HG03060 (cell line): ENCODE measurements at regions not wholly inside any gene's neighbourhood (a gene's known extent, or its start where the extent isn't known, plus 50 kb on each side); places are given as distances from the start of the nearest gene placed in this dataset.

ENCODE experiments used
- ATAC-seq: cut with Tn5 transposase; IDR thresholded peaks from one replicate; pipeline ENCODE4 v1.9.1; 2021; ENCODE audit warnings: low read depth, moderate number of reproducible peaks; ENCODE audit not compliant: unreplicated experiment

GRCh38 chr2:180412219-180412618, 405.1 kb upstream of the CWC22 start:
- ATAC-seq = no peak

- ATAC-seq = peak; percentile 47
These were observed 404.6 kb upstream of the CWC22 start for GRCh38 chr2:180411661-180412060.

GRCh38 chr2:180406687-180407086, 399.6 kb upstream of the CWC22 start:
- ATAC-seq = no peak

DNA sequence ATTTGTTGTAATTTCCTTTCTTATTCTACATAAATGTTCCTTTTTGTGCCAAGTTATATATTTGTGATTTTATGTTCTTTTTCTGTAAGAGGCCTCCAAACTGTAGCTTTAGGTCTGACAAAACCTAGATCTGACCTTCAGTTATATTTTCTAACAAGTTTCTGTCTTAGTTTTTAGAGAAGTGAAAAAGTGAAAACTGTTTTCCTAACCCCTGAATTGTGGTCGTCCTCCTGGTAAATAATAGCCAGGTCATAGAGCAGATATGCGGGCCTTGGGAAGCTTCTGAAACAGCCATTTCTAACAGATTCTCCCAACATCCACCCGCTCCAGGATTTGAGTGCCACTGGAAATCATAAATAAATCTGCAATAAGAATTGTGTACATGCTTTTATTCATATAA, 398.4 kb upstream of the CWC22 start:
- no peak for ATAC-seq

DNA sequence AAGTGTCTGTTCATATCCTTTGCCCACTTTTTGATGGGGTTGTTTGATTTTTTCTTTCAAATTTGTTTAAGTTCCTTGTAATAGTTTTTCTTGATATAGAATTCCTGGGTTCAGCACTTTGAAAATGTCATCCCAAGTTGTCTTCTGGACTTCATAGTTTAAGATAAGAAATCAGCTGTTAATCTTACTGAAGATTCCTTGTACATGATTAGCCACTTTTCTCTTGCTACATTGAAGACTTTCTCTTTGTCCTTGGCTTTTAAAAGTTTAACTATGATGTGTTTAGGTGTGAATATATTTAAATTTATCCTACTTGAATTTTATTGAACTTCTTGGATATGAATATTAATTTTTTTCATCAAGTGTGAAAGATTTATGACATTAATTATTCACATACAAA, 387.2 kb upstream of the CWC22 start:
- ATAC-seq = no peak

DNA sequence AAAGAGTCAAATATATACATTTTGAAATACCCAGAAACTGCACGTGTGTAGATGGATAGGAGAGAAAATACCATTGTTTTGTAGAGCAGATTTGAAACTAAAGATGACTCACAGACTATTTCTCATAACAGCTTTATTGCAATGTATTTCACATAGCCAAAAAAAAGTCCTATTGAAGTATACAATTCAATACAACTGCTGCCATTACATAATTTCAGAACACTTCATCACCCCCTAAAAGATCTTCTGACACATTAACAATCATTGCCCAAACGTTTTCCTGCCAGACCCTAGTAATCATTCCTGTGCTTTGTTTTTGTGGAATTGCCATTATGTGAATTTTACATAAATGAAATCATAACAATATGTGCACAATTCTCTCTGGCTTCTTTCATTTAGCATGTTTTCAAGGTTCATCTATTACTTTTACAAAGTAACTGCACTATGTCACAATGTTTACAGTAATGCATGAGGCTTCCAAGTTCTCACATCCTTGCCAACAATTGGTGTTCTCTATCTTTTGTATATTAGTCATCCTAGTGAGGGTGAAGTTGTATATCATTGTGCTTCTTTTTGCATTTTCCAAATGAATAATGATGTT, 378.6 kb upstream of the CWC22 start:
- ATAC-seq = no peak

DNA sequence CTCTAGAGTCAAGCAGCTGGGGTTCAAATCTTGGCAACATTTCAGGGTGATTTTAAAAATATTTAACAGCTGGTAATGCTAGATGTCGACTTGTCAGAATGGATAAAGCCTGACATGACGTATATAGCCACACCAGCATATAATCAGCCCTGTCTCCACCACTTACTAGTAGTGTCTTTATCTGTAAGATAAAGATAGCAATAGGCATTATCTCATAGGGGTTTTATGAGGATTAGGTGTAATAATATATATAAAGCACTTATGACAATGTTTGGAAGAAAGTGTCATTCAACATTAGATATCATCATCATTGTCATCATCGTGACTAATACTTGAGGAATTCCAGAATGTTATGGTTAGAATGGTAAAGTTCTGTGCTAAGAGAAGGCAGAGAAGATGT, 369.0 kb upstream of the CWC22 start:
- ATAC-seq = no peak

DNA sequence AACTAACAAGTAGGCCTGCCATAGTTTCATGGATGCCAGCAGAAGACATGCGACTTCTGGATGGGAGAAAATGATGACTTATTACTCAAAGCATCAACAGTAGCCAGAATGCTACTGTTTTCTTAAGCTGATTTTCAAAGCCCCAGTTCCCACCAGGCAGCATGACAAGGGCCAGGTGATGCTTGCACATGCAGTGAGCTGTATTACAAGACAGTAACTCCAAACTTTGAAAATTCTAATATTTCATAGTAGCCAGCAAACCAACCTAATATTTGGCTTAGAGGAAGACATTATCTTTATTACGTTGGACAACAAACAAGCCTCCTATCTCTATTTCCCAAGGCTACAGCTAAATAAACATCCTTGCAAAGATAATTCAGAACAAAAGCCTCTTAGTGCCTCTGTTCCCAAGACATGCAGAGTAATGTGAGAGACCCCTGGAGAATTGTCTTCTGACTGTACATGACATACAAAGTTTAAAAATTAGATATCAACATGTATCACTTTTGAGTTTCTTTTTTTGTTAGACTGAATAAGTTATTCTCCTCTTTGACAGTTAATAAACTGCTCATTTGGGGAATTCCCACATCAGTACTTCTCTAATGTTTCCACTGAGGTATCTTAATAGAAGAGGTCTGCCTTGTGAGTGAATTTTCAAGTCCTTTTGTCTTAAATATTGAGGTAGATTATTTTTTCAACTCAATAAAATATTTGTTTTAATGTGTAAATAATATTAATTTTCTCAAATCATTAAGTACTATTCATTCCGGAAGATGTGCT, 367.6 kb upstream of the CWC22 start:
- no peak for ATAC-seq

- ATAC-seq = no peak
These were observed 363.6 kb upstream of the CWC22 start for GRCh38 chr2:180370511-180371205.

DNA sequence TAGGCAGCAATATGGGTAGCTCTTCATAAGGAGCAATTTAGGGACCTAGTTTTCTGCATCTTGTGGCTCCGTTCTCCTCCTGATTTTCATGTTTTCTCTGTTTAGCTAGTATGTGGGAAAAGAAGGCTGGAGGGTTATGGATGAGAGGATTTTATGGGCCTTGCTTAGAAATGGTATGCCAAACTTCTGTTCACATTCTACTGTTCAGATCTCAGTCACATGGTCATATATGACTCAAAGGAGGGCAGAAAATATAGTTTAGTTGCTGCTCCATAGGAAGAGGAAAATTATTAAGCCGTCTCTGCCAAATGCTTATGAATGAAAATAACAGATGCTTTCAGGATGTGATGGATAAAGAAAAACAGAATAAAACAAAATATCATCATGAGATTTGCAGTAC, 361.8 kb upstream of the CWC22 start:
- ATAC-seq = no peak

DNA sequence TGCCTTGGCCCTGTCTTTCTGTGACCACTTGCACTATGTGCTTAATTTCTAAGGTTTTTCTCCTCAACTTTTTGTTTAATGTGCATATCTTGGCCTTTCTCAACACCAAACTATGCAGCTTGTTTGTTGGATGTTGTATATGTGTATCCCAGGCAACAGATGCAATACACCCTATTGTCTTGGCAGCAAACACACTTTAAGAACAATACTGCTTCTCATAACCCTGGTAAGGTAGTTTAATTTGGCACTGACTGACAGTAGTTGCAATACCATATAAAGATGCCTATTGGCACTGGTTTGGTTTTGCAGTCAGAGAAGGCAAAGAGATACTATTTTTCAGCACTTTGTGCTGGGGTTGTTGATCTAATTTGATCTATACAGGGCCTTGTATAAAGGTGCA, 360.7 kb upstream of the CWC22 start:
- no peak for ATAC-seq

DNA sequence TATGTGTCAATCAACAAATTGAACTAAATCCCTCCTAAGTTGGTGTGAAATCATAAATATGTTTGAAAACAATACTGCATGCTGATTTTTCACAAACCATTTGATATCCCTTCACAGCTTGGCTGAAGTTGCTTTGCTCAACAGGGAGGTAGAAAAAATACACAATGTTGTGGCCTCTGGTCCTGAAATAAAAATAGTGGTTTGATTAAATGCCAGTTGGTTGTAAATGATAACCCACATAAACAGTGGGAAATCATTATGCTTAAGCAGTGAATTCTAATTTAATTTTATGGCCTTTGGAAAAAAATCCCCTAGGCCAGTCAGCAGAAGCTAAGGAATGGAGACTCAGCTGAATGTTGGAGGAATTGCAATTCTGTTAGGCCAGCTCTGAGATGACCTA, 359.4 kb upstream of the CWC22 start:
- ATAC-seq = no peak

DNA sequence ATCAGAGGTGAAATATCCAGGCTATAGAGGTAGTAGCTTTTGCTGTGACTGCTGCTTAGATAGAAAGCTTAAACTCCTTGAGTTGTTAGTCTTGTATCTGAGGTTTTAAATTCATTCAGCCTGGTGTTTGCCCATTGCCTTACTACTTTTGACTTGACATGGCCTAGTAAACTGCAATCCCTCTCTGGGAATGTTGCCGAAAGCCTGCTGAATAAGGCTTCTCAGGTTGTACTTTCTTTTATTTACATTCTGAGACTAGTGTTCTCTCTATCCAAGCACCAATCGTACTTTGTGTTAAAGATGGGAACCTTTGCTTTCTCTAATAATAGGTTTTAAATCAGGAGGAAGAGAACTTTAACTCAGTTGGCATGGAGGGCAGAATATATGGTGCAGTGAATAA, 357.6 kb upstream of the CWC22 start:
- ATAC-seq = no peak

- ATAC-seq = no peak
These were observed 353.2 kb upstream of the CWC22 start for GRCh38 chr2:180360283-180360618.

DNA sequence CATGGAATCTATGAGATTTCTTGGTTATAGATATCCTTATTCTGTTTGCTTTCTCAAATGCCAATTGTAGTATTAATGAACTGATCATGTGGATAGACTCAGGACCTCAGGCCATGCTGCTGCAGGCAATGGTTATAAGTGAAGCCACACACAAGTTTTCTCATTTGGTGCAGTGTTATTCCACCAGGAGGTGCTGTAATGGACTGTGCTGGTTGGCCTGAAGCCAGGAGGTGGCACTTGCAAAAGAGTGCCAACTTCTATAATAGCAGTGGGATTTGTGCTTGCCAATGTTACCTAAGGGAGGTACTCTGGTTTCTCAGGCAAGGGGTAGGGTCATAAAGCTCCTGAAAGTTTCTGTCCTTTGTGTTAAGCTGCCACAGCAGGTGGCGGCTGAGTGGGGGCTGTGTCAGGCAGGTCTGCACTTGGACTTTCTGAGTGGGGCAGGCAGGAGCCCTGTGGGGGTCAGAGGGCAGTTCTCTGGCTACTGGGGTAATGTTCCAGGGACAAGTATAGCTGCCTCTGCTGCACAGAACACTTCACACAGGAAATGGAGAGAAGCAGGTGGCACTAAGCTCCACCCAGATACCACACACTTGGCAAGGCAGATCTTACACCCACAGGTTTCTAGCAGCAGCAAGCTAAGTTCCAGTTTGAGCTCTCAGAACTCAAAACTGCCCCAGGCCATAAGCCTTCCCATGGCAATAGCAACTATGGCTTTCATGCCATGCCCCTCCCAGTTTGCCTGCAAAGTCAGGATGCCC, 352.6 kb upstream of the CWC22 start:
- ATAC-seq = peak; percentile 99

DNA sequence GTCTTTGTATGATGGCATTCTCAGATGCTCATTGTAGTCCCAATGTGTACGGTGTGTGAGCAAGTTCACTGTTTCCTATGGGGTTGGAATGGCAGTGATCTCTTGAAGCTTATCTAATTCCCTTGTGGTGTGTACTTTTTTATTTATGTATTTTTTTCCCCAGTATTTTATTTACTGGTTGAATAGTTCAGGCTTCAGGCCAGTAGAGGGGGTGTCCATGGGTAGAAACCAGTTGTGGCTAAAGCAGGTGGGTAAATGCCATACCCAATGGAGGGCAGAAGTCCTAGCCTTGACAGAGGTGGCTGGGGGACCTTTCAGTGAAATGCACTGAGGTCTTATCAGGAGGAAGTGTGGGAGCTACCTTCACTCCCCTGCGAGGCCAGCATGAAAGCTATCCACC, 351.4 kb upstream of the CWC22 start:
- ATAC-seq = no peak

GRCh38 chr2:180356676-180357075, 349.6 kb upstream of the CWC22 start:
- ATAC-seq = no peak

GRCh38 chr2:180352620-180353019, 345.5 kb upstream of the CWC22 start:
- no peak for ATAC-seq

GRCh38 chr2:180349809-180350208, 342.7 kb upstream of the CWC22 start:
- ATAC-seq = no peak

DNA sequence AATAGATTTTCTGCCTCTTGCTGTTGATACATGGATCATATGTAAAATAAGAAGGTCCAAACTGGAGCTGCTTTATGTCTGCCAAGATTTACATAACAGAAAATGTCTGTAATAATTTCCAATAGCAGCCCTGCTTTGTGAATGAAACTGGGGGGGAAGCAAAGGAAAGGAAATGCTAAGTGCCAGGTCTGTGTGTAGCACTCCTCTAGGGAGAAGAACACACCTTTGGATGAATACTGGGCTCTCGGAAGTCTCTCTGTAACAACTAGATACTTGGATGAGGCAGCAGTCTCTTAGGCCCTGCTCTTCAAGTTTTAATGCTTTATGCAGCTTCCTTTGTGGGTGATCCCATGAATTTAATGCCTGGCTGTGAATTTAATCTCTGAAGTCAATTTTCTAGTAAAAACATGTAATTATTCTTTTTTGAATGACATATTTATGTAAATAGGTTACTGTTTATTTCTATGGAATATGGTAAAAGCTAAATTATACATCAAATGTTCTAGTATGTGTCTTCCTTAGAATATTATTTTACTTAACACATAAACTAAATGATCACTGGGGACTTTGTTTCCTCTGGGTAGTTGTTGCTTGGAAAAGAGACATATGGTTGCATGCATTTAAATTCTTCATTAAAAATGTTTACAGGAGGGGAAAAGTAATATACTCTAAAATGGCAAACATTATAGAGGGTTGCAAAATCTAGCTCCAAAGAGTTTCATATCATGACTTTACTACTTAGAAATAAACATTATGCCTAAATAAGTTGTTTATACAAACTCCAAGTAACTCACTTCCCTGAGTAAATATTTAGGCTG, 336.6 kb upstream of the CWC22 start:
- ATAC-seq = no peak
